ENCODE measurements at regions not wholly inside any gene's neighbourhood (a gene's known extent, or its start where the extent isn't known, plus 50 kb on each side); places are given as distances from the start of the nearest gene placed in this dataset.

GRCh38 chr12:12010277-12011039, 60.3 kb upstream of the BCL2L14 start:
- H3K27ac ChIP-seq, result no peak overlapping the region
- H3K27me3 ChIP-seq (replicated peaks; ENCODE audit: insufficient read depth), result no peaks in the 10 kb centered on the region
- no peak for TF ChIP-seq CTCF (IDR thresholded peaks at IDR 0.05)
- H3K4me3 ChIP-seq, result peak overlapping the region; percentile 28
- H3K4me1 ChIP-seq (ENCODE audit: control insufficient read depth in 1 of 2, low read depth in 2 of 2), result peaks cover 0 to 14% of the 10 kb centered on the region in 2 donors
- ATAC-seq (ENCODE audit: insufficient number of reproducible peaks, low FRiP score, low read depth), result peak; percentile 34
- no peaks in the 10 kb centered on the region for H3K9me3 ChIP-seq
- DNase-seq (ENCODE audit: low spot score), result no peak
- H3K36me3 ChIP-seq, result no peaks in the 10 kb centered on the region

DNA sequence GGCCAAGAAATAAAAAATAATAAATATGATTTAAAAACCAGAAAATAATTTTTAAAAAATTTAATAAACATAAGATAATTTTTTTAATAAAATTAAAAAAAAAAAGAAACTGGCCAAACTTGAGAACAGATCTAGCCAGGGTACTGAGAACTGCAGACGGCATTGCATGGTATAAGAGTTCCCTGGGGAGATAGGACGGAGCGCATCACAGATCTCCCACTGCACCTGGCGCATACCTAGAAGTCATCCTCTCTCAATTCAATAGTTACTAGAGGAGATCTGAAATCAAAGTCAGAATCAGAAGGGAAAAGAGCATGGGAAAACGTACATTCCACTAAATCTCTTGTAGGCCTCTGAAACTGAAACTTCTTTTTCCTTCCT, 58.9 kb upstream of the BCL2L14 start:
- no peak overlapping the region for H3K27ac ChIP-seq
- no peaks in the 10 kb centered on the region for H3K36me3 ChIP-seq
- no peaks in the 10 kb centered on the region for H3K27me3 ChIP-seq (replicated peaks; ENCODE audit: insufficient read depth)
- DNase-seq (ENCODE audit: low spot score) (no peak), ATAC-seq (ENCODE audit: insufficient number of reproducible peaks, low FRiP score, low read depth) (no peak)
- no peak for TF ChIP-seq CTCF (IDR thresholded peaks at IDR 0.05)
- H3K4me3 ChIP-seq, result no peak overlapping the region
- H3K4me1 ChIP-seq (ENCODE audit: control insufficient read depth in 1 of 2, low read depth in 2 of 2), result peaks cover 0 to 14% of the 10 kb centered on the region in 2 donors
- no peaks in the 10 kb centered on the region for H3K9me3 ChIP-seq

DNA sequence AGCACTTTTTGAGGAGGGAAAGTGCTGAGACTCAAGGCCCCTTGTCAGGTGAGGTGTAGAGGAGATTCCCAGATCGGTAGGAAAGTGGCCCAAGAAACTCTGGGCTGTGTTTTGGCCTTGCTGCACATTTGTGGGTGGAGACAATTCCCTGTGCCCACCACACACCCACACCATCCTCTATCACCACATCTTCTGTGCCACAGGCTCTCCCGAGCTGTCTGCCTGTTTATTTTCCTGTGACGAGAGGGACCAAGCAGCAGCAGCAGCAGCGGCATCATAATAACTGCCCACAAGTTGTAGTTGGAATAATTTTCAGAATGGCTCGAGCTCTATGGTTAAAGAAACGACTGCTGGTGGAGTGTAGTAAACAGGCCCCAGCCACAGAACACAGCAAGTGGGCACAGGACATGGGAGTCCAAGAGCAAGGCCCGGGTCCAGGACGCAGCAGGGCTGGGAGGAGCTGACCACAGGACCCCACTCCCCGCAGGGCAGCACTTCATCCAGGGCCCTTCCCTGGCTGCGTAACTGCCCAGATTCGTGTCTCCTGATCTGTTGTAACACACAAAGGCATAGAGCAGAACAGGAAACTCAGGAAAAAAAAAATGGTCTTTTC, 55.6 kb upstream of the BCL2L14 start:
- peaks cover 0 to 9% of the 10 kb centered on the region in 2 donors for H3K4me1 ChIP-seq (ENCODE audit: control insufficient read depth in 1 of 2, low read depth in 2 of 2)
- H3K4me3 ChIP-seq, result no peak overlapping the region
- no peak overlapping the region for H3K27ac ChIP-seq
- ATAC-seq (ENCODE audit: insufficient number of reproducible peaks, low FRiP score, low read depth) (no peak), DNase-seq (ENCODE audit: low spot score) (no peak)
- TF ChIP-seq CTCF (IDR thresholded peaks at IDR 0.05), result no peak
- no peaks in the 10 kb centered on the region for H3K36me3 ChIP-seq
- no peaks in the 10 kb centered on the region for H3K9me3 ChIP-seq
- H3K27me3 ChIP-seq (replicated peaks; ENCODE audit: insufficient read depth), result no peaks in the 10 kb centered on the region

DNA sequence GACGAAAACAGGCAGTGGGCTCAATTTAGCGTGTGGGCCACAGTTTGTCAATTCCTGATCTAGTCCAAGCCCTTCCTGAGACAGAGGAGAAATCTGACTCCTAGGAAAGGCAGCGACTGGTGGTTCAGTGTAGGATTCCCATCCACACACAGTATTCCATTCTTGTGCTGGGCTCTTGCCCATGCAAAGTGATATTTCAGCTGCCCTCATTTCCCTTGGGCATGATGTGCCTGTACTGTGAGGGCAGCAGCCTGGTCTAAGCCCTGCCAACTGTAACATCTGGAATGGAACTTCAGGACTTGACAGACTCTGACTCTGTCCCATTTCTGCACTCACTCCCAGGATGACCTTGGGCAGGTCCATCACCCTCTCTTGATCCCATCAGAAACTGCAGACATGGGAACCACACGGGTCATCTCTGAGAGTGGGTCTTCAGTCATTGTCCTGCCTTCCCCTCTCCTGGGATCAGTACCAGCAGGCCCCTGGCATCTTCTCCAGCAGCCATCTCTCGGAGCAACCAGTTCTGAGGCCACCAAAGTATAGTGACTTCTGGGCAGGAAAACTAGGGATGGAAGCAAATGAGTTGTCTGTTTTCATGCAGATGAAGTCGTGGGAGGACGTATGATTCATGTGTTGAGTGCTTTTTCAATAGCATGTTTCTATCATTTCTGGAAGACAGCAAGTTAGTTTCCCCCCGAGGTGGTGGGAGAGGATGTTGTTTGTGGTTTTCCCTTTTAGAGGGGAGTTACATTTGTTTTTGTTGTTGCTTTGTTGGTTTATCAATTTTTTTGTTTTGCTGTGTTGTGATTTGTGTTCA, 54.2 kb upstream of the BCL2L14 start:
- TF ChIP-seq CTCF (IDR thresholded peaks at IDR 0.05), result no peak
- no peaks in the 10 kb centered on the region for H3K36me3 ChIP-seq
- DNase-seq (ENCODE audit: low spot score) (no peak), ATAC-seq (ENCODE audit: insufficient number of reproducible peaks, low FRiP score, low read depth) (no peak)
- no peak overlapping the region for H3K27ac ChIP-seq
- H3K4me1 ChIP-seq (ENCODE audit: control insufficient read depth in 1 of 2, low read depth in 2 of 2), result no peaks in the 10 kb centered on the region
- H3K4me3 ChIP-seq, result no peak overlapping the region
- H3K27me3 ChIP-seq (replicated peaks; ENCODE audit: insufficient read depth), result no peaks in the 10 kb centered on the region
- no peaks in the 10 kb centered on the region for H3K9me3 ChIP-seq

DNA sequence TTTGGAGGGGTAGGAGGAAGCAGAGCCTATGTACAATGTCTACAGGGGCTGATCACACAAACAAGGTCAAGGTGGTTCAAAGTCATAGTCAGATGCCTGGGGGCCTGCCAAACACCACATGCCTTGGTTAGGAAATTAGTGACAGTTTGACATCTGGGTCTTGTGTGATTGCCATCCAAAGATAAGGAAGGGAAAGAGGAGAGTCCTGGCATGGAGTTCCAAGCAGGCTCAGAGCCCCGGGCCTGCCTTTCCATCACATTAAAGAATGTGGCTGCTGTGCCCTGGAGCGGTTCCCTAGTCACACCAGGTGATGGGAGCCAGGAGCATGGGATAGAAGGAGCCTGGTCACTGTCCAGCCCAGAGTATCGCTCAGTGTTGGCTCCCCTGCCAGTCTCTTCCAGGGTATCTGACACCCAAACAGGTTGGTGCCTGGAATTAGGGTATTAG, 53.6 kb upstream of the BCL2L14 start:
- ATAC-seq (ENCODE audit: insufficient number of reproducible peaks, low FRiP score, low read depth) (no peak), DNase-seq (ENCODE audit: low spot score) (no peak)
- Histone ChIP-seq H3K9me3 (no peaks in the 10 kb centered on the region), H3K4me3 (no peak overlapping the region), H3K27me3 (replicated peaks; ENCODE audit: insufficient read depth) (no peaks in the 10 kb centered on the region), H3K36me3 (no peaks in the 10 kb centered on the region), H3K27ac (no peak overlapping the region), H3K4me1 (ENCODE audit: control insufficient read depth in 1 of 2, low read depth in 2 of 2) (no peaks in the 10 kb centered on the region)
- no peak for TF ChIP-seq CTCF (IDR thresholded peaks at IDR 0.05)
